ENCODE measurements at regions not wholly inside any gene's neighbourhood (a gene's known extent, or its start where the extent isn't known, plus 50 kb on each side); places are given as distances from the start of the nearest gene placed in this dataset.

- Mint-ChIP-seq H3K36me3 (ENCODE audit: low read depth) (no peaks in the 10 kb centered on the region), H3K4me1 (ENCODE audit: low read depth) (no peaks in the 10 kb centered on the region), H3K4me3 (ENCODE audit: unreplicated experiment) (no peak overlapping the region), H3K27me3 (ENCODE audit: low read depth) (peaks cover 5% of the 10 kb centered on the region), H3K9me3 (ENCODE audit: low read depth) (peaks cover 8% of the 10 kb centered on the region), H3K27ac (ENCODE audit: unreplicated experiment) (no peak overlapping the region)
- no peak for DNase-seq (ENCODE audit: low spot score)
- no peak for TF ChIP-seq CTCF (IDR thresholded peaks at IDR 0.05)
Observed at GRCh38 chr19:31513841-31514240, 164.6 kb upstream of the TSHZ3 start.

- Mint-ChIP-seq H3K4me3 (ENCODE audit: unreplicated experiment) (no peak overlapping the region), H3K9me3 (ENCODE audit: low read depth) (peaks cover 13% of the 10 kb centered on the region), H3K27ac (ENCODE audit: unreplicated experiment) (no peak overlapping the region), H3K36me3 (ENCODE audit: low read depth) (no peaks in the 10 kb centered on the region), H3K27me3 (ENCODE audit: low read depth) (peaks cover 5% of the 10 kb centered on the region), H3K4me1 (ENCODE audit: low read depth) (no peaks in the 10 kb centered on the region)
- DNase-seq (ENCODE audit: low spot score): no peak
- no peak for TF ChIP-seq CTCF (IDR thresholded peaks at IDR 0.05)
Observed at GRCh38 chr19:31515931-31516330, 166.7 kb upstream of the TSHZ3 start.

GRCh38 chr19:31516756-31517155, 167.5 kb upstream of the TSHZ3 start:
- Mint-ChIP-seq H3K36me3 (ENCODE audit: low read depth) (no peaks in the 10 kb centered on the region), H3K4me1 (ENCODE audit: low read depth) (no peaks in the 10 kb centered on the region)
- TF ChIP-seq CTCF (IDR thresholded peaks at IDR 0.05): no peak

GRCh38 chr19:31517224-31518180, 168.3 kb upstream of the TSHZ3 start:
- H3K4me1 Mint-ChIP-seq (ENCODE audit: low read depth): no peaks in the 10 kb centered on the region
- H3K27ac Mint-ChIP-seq (ENCODE audit: unreplicated experiment): no peak overlapping the region
- H3K9me3 Mint-ChIP-seq (ENCODE audit: low read depth): peaks cover 15% of the 10 kb centered on the region
- TF ChIP-seq CTCF (IDR thresholded peaks at IDR 0.05): no peak
- no peaks in the 10 kb centered on the region for H3K36me3 Mint-ChIP-seq (ENCODE audit: low read depth)
- no peak overlapping the region for H3K4me3 Mint-ChIP-seq (ENCODE audit: unreplicated experiment)
- no peak for DNase-seq (ENCODE audit: low spot score)
- H3K27me3 Mint-ChIP-seq (ENCODE audit: low read depth): peaks cover 3% of the 10 kb centered on the region

More at GRCh38 chr19:31516756-31517155, 167.5 kb upstream of the TSHZ3 start:
- Mint-ChIP-seq H3K4me3 (ENCODE audit: unreplicated experiment) (no peak overlapping the region), H3K9me3 (ENCODE audit: low read depth) (peaks cover 15% of the 10 kb centered on the region), H3K27me3 (ENCODE audit: low read depth) (peaks cover 3% of the 10 kb centered on the region), H3K27ac (ENCODE audit: unreplicated experiment) (no peak overlapping the region)
- DNase-seq (ENCODE audit: low spot score): no peak

GRCh38 chr19:31518216-31519020, 169.2 kb upstream of the TSHZ3 start:
- H3K9me3 Mint-ChIP-seq (ENCODE audit: low read depth): peaks cover 15% of the 10 kb centered on the region
- H3K36me3 Mint-ChIP-seq (ENCODE audit: low read depth): no peaks in the 10 kb centered on the region
- no peak overlapping the region for H3K4me3 Mint-ChIP-seq (ENCODE audit: unreplicated experiment)
- DNase-seq (ENCODE audit: low spot score): no peak
- TF ChIP-seq CTCF (IDR thresholded peaks at IDR 0.05): no peak
- H3K4me1 Mint-ChIP-seq (ENCODE audit: low read depth): no peaks in the 10 kb centered on the region
- H3K27ac Mint-ChIP-seq (ENCODE audit: unreplicated experiment): no peak overlapping the region
- H3K27me3 Mint-ChIP-seq (ENCODE audit: low read depth): peaks cover 3% of the 10 kb centered on the region

All from chondrocyte (in vitro differentiated cells).